GM06990 (cell line): ENCODE measurements at regions not wholly inside any gene's neighbourhood (a gene's known extent, or its start where the extent isn't known, plus 50 kb on each side); places are given as distances from the start of the nearest gene placed in this dataset.

Experiments used
- DNase-seq: peaks from one replicate; pipeline ENCODE4 v3.0.0-alpha.2; 2011; ENCODE audit not compliant: insufficient read length; ENCODE audit errors: extremely low read depth
- H3K27me3 ChIP-seq: replicated peaks from 2 replicates; pipeline ENCODE4 v1.6.0; 2011; ENCODE audit warnings: low read length; ENCODE audit not compliant: control insufficient read depth, insufficient read depth
- H3K36me3 ChIP-seq: 2 replicates; pipeline ENCODE4 v1.5.1; 2011; ENCODE audit warnings: low read length; ENCODE audit not compliant: control insufficient read depth, insufficient read depth
- H3K4me3 ChIP-seq: replicated peaks from 2 replicates; pipeline ENCODE4 v1.5.1; 2011; ENCODE audit warnings: low read depth, mild to moderate bottlenecking, control low read depth, low read length
- TF ChIP-seq, protein P1 (sequence below): IDR thresholded peaks from 2 replicates; pipeline ENCODE4 v1.5.1; 2011; ENCODE audit warnings: low read length, control low read depth, mild to moderate bottlenecking, inconsistent platforms; ENCODE audit not compliant: insufficient read depth, poor library complexity, severe bottlenecking

DNA sequence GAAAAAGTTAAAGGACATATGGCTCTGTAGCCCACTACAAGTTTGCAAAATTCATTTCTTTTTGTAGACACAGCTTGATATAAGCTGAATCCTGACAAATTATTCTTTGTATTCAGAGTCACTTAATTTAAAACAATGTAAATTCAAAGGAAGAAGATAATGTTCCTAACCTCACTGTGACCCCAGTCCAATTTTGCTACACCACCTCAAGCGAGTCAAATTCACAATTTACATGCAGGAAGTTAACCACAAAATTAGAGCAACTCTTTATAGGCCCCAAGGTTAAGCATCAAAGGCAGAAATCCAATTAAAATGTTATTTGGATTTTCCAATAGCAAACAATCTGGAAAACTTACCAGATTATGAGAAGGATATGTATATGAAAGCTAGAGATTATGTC is 119.5 kb upstream of the CNTN6 start:
- TF ChIP-seq, protein P1, sequence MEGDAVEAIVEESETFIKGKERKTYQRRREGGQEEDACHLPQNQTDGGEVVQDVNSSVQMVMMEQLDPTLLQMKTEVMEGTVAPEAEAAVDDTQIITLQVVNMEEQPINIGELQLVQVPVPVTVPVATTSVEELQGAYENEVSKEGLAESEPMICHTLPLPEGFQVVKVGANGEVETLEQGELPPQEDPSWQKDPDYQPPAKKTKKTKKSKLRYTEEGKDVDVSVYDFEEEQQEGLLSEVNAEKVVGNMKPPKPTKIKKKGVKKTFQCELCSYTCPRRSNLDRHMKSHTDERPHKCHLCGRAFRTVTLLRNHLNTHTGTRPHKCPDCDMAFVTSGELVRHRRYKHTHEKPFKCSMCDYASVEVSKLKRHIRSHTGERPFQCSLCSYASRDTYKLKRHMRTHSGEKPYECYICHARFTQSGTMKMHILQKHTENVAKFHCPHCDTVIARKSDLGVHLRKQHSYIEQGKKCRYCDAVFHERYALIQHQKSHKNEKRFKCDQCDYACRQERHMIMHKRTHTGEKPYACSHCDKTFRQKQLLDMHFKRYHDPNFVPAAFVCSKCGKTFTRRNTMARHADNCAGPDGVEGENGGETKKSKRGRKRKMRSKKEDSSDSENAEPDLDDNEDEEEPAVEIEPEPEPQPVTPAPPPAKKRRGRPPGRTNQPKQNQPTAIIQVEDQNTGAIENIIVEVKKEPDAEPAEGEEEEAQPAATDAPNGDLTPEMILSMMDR = no peak
- DNase-seq = no peak
- Histone ChIP-seq H3K4me3 (no peak overlapping the region), H3K27me3 (no peaks in the 10 kb centered on the region), H3K36me3 (no peaks in the 10 kb centered on the region)

DNA sequence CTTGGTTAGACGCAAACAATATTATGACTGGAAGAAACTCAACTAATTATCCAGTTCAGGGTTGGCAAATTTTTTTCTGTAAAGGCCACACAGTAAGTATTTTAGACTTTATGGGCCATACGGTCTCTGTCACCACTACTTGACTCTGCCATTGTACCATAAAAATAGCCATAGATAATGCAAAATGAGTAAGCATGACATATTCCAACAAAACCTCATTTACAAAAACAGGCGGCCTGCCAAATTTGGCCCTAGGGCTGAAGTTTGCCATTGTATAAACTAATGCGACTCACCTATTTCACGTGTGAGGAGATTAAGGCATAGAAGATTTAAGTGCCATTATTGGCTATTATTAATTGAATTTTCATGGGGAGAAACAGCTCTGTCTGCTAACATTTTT is 116.8 kb upstream of the CNTN6 start:
- Histone ChIP-seq H3K36me3 (no peaks in the 10 kb centered on the region), H3K27me3 (no peaks in the 10 kb centered on the region), H3K4me3 (no peak overlapping the region)
- TF ChIP-seq, protein P1 = no peak
- no peak for DNase-seq

DNA sequence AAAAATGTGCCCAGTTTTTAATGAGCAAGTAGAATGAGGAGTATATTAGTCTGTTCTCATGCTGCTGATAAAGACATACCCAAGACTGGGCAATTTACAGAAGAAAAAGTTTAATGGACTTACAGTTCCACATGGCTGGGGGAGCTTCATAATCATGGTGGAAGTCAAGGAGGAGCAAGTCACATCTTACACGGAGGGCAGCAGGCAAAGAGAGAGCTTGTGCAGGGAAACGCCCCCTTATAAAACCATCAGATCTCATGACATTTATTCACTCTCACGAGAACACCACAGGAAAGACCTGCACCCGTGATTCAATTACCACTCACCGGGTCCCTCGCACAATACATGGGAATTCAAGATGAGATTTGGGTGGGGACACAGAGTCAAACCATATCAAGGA is 111.7 kb upstream of the CNTN6 start:
- Histone ChIP-seq H3K27me3 (no peaks in the 10 kb centered on the region), H3K36me3 (no peaks in the 10 kb centered on the region), H3K4me3 (no peak overlapping the region)
- DNase-seq = no peak
- TF ChIP-seq, protein P1 = no peak

DNA sequence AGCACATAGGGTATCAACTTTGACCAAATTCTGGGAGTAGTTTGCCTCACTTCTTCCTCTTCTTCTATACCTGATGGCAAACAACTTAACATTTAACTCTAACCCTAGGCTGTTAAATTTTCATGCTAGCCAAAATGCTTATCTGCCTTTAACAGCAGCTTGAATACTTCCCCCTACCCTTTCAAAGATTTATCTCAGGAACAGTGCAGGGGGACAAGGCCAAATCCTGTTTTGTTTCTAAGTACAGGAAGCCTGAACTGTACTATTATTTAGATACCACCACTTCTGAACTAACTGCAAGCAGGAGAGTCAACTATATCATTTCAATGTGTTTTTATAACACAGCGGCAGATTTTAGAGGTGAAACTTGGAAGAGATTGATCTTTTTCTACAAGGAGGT is 104.0 kb upstream of the CNTN6 start:
- no peak overlapping the region for H3K4me3 ChIP-seq
- H3K27me3 ChIP-seq = no peaks in the 10 kb centered on the region
- TF ChIP-seq, protein P1 = no peak
- DNase-seq = no peak
- H3K36me3 ChIP-seq = no peaks in the 10 kb centered on the region

DNA sequence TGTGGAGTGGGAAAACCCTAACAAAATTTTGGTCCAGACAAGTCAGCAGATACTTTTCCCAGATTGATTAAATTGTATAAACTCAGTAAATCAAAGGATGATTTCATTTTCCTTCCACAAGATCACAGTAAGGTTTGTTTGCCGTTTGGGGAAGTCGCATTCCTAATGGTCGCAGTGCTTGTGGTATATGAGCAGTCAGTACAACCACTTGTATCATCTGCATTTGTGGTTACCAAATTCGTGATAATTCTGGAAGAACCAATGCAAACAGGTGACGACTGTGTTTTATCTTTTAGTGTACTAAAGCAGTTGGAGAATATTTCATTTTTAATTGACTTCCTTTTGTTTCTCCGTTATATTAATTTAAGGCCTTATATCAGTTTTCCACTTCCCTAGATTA is 100.0 kb upstream of the CNTN6 start:
- Histone ChIP-seq H3K36me3 (no peaks in the 10 kb centered on the region), H3K27me3 (no peaks in the 10 kb centered on the region), H3K4me3 (no peak overlapping the region)
- TF ChIP-seq, protein P1 = no peak
- DNase-seq = no peak

DNA sequence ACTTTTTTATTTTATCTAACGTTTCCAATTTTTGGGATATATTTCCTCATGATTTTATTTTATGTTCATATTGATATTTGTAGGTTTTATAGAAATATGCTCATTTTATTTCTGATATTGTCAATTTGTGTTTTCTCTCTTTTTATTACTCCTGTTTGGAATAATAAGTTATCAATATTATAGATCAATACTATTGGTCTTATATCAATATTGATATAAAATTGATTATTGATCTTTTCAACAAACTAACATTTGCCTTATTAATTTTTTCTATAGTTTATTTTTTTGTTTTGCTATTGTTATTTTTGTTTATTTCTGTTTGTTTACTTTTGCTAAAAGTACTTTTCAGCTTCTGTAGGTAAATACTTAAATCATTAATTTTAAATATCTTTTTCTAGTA is 90.8 kb upstream of the CNTN6 start:
- no peak overlapping the region for H3K4me3 ChIP-seq
- DNase-seq = no peak
- TF ChIP-seq, protein P1 = no peak
- no peaks in the 10 kb centered on the region for H3K27me3 ChIP-seq
- no peaks in the 10 kb centered on the region for H3K36me3 ChIP-seq
